HUES6 (cell line): ENCODE measurements at regions not wholly inside any gene's neighbourhood (a gene's known extent, or its start where the extent isn't known, plus 50 kb on each side); places are given as distances from the start of the nearest gene placed in this dataset.

Experiments
- H3K27ac ChIP-seq: 2 replicates; pipeline ENCODE4 v1.7.0; 2013; ENCODE audit warnings: low read depth, mild to moderate bottlenecking, low read length, inconsistent platforms
- H3K27me3 ChIP-seq: 2 replicates; pipeline ENCODE4 v1.6.1; 2013; ENCODE audit warnings: low read length; ENCODE audit not compliant: control insufficient read depth, insufficient read depth
- H3K36me3 ChIP-seq: 2 replicates; pipeline ENCODE4 v1.6.1; 2013; ENCODE audit warnings: low read length; ENCODE audit not compliant: control insufficient read depth, insufficient read depth
- H3K4me1 ChIP-seq: 2 replicates; pipeline ENCODE4 v1.6.1; 2013; ENCODE audit warnings: low read length; ENCODE audit not compliant: control insufficient read depth, insufficient read depth
- H3K4me3 ChIP-seq: 2 replicates; pipeline ENCODE4 v1.5.1; 2013; ENCODE audit warnings: low read depth, low read length
- H3K9ac ChIP-seq: one replicate; pipeline ENCODE4 v1.6.1; 2013; ENCODE audit warnings: mild to moderate bottlenecking, low read length
- H3K9me3 ChIP-seq: 2 replicates; pipeline ENCODE4 v1.6.1; 2013; ENCODE audit warnings: low read depth, low read length; ENCODE audit not compliant: control insufficient read depth, insufficient read depth

GRCh38 chr18:1475867-1476266 lies 571.2 kb downstream of the ADCYAP1 start:
- Histone ChIP-seq H3K4me3 (no peak overlapping the region), H3K4me1 (no peaks in the 10 kb centered on the region), H3K9me3 (no peaks in the 10 kb centered on the region), H3K36me3 (no peaks in the 10 kb centered on the region), H3K27me3 (no peaks in the 10 kb centered on the region), H3K27ac (no peak overlapping the region), H3K9ac (no peak overlapping the region)

- Histone ChIP-seq H3K9me3 (no peaks in the 10 kb centered on the region), H3K27ac (no peak overlapping the region), H3K4me3 (no peak overlapping the region), H3K36me3 (no peaks in the 10 kb centered on the region), H3K4me1 (no peaks in the 10 kb centered on the region), H3K27me3 (no peaks in the 10 kb centered on the region), H3K9ac (no peak overlapping the region)
Measured at GRCh38 chr18:1480309-1480708, 575.6 kb downstream of the ADCYAP1 start.

GRCh38 chr18:1481577-1481976 lies 576.9 kb downstream of the ADCYAP1 start:
- Histone ChIP-seq H3K27ac (no peak overlapping the region), H3K36me3 (no peaks in the 10 kb centered on the region), H3K9ac (no peak overlapping the region), H3K4me1 (no peaks in the 10 kb centered on the region), H3K27me3 (no peaks in the 10 kb centered on the region), H3K9me3 (no peaks in the 10 kb centered on the region), H3K4me3 (no peak overlapping the region)

- Histone ChIP-seq H3K9me3 (no peaks in the 10 kb centered on the region), H3K27ac (no peak overlapping the region), H3K36me3 (no peaks in the 10 kb centered on the region), H3K4me3 (no peak overlapping the region), H3K27me3 (no peaks in the 10 kb centered on the region), H3K4me1 (no peaks in the 10 kb centered on the region), H3K9ac (no peak overlapping the region)
Measured at GRCh38 chr18:1483385-1483784, 578.7 kb downstream of the ADCYAP1 start.

GRCh38 chr18:1487457-1487856 lies 582.8 kb downstream of the ADCYAP1 start:
- Histone ChIP-seq H3K9ac (no peak overlapping the region), H3K36me3 (no peaks in the 10 kb centered on the region), H3K9me3 (no peaks in the 10 kb centered on the region), H3K4me1 (no peaks in the 10 kb centered on the region), H3K4me3 (no peak overlapping the region), H3K27ac (no peak overlapping the region), H3K27me3 (no peaks in the 10 kb centered on the region)

- Histone ChIP-seq H3K4me3 (no peak overlapping the region), H3K36me3 (no peaks in the 10 kb centered on the region), H3K9ac (no peak overlapping the region), H3K4me1 (no peaks in the 10 kb centered on the region), H3K9me3 (no peaks in the 10 kb centered on the region), H3K27ac (no peak overlapping the region), H3K27me3 (no peaks in the 10 kb centered on the region)
Measured at GRCh38 chr18:1488394-1488793, 583.7 kb downstream of the ADCYAP1 start.

- H3K4me1 ChIP-seq = no peaks in the 10 kb centered on the region
Measured at GRCh38 chr18:1488957-1489356, 584.3 kb downstream of the ADCYAP1 start.

GRCh38 chr18:1495387-1495786 lies 590.7 kb downstream of the ADCYAP1 start:
- Histone ChIP-seq H3K27me3 (no peaks in the 10 kb centered on the region), H3K4me1 (no peaks in the 10 kb centered on the region), H3K4me3 (no peak overlapping the region), H3K36me3 (no peaks in the 10 kb centered on the region), H3K27ac (no peak overlapping the region), H3K9me3 (peaks cover 11% of the 10 kb centered on the region), H3K9ac (no peak overlapping the region)

More at GRCh38 chr18:1488957-1489356, 584.3 kb downstream of the ADCYAP1 start:
- Histone ChIP-seq H3K36me3 (no peaks in the 10 kb centered on the region), H3K9ac (no peak overlapping the region), H3K27ac (no peak overlapping the region), H3K4me3 (no peak overlapping the region), H3K27me3 (no peaks in the 10 kb centered on the region), H3K9me3 (no peaks in the 10 kb centered on the region)

DNA sequence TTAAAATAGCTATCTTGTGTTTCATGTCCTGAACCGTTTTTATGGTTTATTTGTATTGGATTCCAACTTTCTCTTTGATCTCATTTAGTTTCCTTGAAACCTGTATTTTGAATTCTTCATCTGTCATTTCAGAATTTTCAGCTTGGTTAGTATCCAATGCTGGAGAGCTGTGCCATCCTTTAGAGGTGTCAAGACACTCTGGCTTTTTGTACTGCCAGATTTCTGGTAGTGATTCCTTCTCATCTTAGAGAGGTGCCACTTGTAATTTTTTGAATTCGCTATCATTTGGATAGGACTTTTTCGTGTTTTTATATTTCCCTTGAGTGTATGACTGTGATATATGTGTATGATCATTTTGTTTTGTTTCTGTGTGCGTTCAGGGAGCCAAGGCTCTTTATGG lies 591.4 kb downstream of the ADCYAP1 start:
- Histone ChIP-seq H3K36me3 (no peaks in the 10 kb centered on the region), H3K4me1 (no peaks in the 10 kb centered on the region), H3K27me3 (no peaks in the 10 kb centered on the region)

GRCh38 chr18:1498216-1498615 lies 593.5 kb downstream of the ADCYAP1 start:
- Histone ChIP-seq H3K9ac (no peak overlapping the region), H3K9me3 (peaks cover 11% of the 10 kb centered on the region), H3K36me3 (no peaks in the 10 kb centered on the region), H3K27me3 (no peaks in the 10 kb centered on the region), H3K27ac (no peak overlapping the region), H3K4me3 (no peak overlapping the region), H3K4me1 (no peaks in the 10 kb centered on the region)

More for the DNA sequence above, 591.4 kb downstream of the ADCYAP1 start:
- H3K9me3 ChIP-seq = peaks cover 11% of the 10 kb centered on the region
- no peak overlapping the region for H3K4me3 ChIP-seq
- H3K9ac ChIP-seq = no peak overlapping the region
- no peak overlapping the region for H3K27ac ChIP-seq

DNA sequence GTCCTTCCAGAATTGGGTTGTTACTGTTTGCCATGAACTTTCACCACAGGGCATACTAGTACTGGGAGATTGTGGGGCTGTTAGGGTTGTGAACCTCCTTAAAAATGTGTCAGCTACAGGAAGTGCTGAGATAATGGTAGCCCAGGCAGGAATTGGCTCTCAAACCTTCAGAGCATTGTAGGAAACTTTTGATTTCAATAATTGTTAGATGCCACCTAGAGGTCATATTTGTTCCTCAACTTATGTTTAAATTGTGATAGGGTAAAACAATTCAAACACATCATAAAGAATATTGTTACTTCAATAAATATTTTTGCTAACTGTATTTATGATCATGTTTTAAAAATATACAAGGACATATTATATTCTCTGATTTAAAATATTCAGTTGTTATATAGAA lies 594.6 kb downstream of the ADCYAP1 start:
- no peaks in the 10 kb centered on the region for H3K27me3 ChIP-seq
- H3K36me3 ChIP-seq = no peaks in the 10 kb centered on the region
- peaks cover 11% of the 10 kb centered on the region for H3K9me3 ChIP-seq
- H3K4me1 ChIP-seq = no peaks in the 10 kb centered on the region
- no peak overlapping the region for H3K4me3 ChIP-seq
- no peak overlapping the region for H3K27ac ChIP-seq
- H3K9ac ChIP-seq = no peak overlapping the region

GRCh38 chr18:1503847-1504246 lies 599.2 kb downstream of the ADCYAP1 start:
- no peak overlapping the region for H3K9ac ChIP-seq
- H3K4me1 ChIP-seq = peaks cover 9% of the 10 kb centered on the region
- H3K27ac ChIP-seq = no peak overlapping the region
- no peaks in the 10 kb centered on the region for H3K27me3 ChIP-seq
- H3K36me3 ChIP-seq = no peaks in the 10 kb centered on the region
- no peaks in the 10 kb centered on the region for H3K9me3 ChIP-seq
- H3K4me3 ChIP-seq = no peak overlapping the region
